DMS53 treated with DMSO at 0.1 percent for 48 hours (cell line): ENCODE measurements at regions not wholly inside any gene's neighbourhood (a gene's known extent, or its start where the extent isn't known, plus 50 kb on each side); places are given as distances from the start of the nearest gene placed in this dataset.

Experiments used
- DNase-seq: peaks from one replicate; lab custom pipeline; 2025; ENCODE audit not compliant: unreplicated experiment; lab: John Stamatoyannopoulos, UW

GRCh38 chr2:183283209-183283608, 159.0 kb downstream of the NUP35 start:
- DNase-seq: no peak

GRCh38 chr2:183284606-183285005, 160.4 kb downstream of the NUP35 start:
- no peak for DNase-seq

- DNase-seq: no peak
These were observed 167.2 kb downstream of the NUP35 start for GRCh38 chr2:183291436-183291835.

- DNase-seq: no peak
These were observed 167.8 kb downstream of the NUP35 start for GRCh38 chr2:183292028-183292427.

GRCh38 chr2:183339311-183339710, 215.1 kb downstream of the NUP35 start:
- no peak for DNase-seq

- no peak for DNase-seq
These were observed 216.8 kb downstream of the NUP35 start for GRCh38 chr2:183341057-183341456.

GRCh38 chr2:183347969-183348368, 223.7 kb downstream of the NUP35 start:
- no peak for DNase-seq

- no peak for DNase-seq
These were observed 224.2 kb downstream of the NUP35 start for GRCh38 chr2:183348492-183348891.

GRCh38 chr2:183349091-183349490, 224.8 kb downstream of the NUP35 start:
- no peak for DNase-seq

GRCh38 chr2:183359867-183360266, 235.6 kb downstream of the NUP35 start:
- no peak for DNase-seq

GRCh38 chr2:183371545-183371944, 247.3 kb downstream of the NUP35 start:
- DNase-seq: no peak

- no peak for DNase-seq
These were observed 251.6 kb downstream of the NUP35 start for GRCh38 chr2:183375821-183376220.

GRCh38 chr2:183383854-183384253, 259.6 kb downstream of the NUP35 start:
- DNase-seq: no peak

- DNase-seq: no peak
These were observed 265.4 kb downstream of the NUP35 start for GRCh38 chr2:183389546-183390080.

- DNase-seq: no peak
These were observed 265.9 kb downstream of the NUP35 start for GRCh38 chr2:183390109-183390508.

- DNase-seq: no peak
These were observed 280.1 kb downstream of the NUP35 start for GRCh38 chr2:183404392-183404791.

GRCh38 chr2:183408562-183408961, 284.3 kb downstream of the NUP35 start:
- DNase-seq: no peak

GRCh38 chr2:183409662-183410061, 285.4 kb downstream of the NUP35 start:
- no peak for DNase-seq

GRCh38 chr2:183416753-183417152, 292.5 kb downstream of the NUP35 start:
- no peak for DNase-seq

GRCh38 chr2:183426825-183427224, 302.6 kb downstream of the NUP35 start:
- no peak for DNase-seq

- DNase-seq: no peak
These were observed 303.3 kb downstream of the NUP35 start for GRCh38 chr2:183427558-183427957.

- no peak for DNase-seq
These were observed 304.6 kb downstream of the NUP35 start for GRCh38 chr2:183428881-183429280.

GRCh38 chr2:183438541-183438940, 314.3 kb downstream of the NUP35 start:
- DNase-seq: no peak

- no peak for DNase-seq
These were observed 330.8 kb downstream of the NUP35 start for GRCh38 chr2:183455056-183455455.
